ENCODE measurements at regions not wholly inside any gene's neighbourhood (a gene's known extent, or its start where the extent isn't known, plus 50 kb on each side); places are given as distances from the start of the nearest gene placed in this dataset.
"Not testable (repeated sequence)": the region's sequence is repeated elsewhere in the genome, so short reads cannot be mapped to it uniquely, and the experiment has no call there.

- DNase-seq (ENCODE audit: low spot score), result no peak
Observed at GRCh38 chrX:1852082-1852481, 237.2 kb downstream of the ASMT start.

DNA sequence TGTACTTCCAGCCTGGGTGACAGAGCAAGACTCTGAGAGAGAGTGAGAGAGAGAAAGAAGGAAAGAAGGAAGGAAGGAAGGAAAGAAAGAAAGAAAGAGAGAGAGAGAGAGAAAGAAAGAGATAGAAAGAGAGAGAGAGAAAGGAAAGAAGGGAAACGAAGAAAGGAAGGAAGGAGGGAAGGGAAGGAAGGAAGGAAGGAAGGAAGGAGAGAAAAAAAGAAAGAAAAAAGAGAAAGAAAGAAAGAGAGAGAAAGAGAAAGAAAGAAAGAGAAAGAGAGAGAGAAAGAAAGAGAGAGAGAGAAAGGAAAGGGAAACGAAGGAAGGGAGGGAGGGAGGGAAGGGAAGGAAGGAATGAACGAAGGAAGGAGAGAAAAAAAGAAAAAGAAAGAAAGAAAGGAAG lies 238.6 kb downstream of the ASMT start:
- DNase-seq (ENCODE audit: low spot score), result no peak

- DNase-seq (ENCODE audit: low spot score), result no peak
Observed at GRCh38 chrX:1853916-1854315, 239.1 kb downstream of the ASMT start.

DNA sequence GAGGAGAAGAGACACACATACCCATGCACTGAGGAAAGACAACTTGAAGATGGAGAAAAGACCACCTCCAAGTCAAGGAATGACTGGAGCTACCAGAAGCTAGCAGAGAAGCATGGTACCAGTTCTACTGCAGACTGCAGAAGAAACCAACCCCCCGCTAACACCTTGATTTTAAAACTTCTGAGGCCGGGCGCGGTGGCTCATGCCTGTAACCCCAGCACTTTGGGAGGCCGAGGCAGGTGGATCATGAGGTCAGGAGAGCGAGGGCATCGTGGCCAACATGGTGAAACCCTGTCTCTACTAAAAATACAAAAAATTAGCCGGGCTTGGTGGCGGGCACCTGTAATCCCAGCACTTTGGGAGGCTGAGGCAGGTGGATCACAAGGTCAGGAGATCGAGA lies 240.0 kb downstream of the ASMT start:
- not testable (repeated sequence) for DNase-seq (ENCODE audit: low spot score)

- DNase-seq (ENCODE audit: low spot score), result not testable (repeated sequence)
Observed at GRCh38 chrX:1859266-1859665, 244.4 kb downstream of the ASMT start.

DNA sequence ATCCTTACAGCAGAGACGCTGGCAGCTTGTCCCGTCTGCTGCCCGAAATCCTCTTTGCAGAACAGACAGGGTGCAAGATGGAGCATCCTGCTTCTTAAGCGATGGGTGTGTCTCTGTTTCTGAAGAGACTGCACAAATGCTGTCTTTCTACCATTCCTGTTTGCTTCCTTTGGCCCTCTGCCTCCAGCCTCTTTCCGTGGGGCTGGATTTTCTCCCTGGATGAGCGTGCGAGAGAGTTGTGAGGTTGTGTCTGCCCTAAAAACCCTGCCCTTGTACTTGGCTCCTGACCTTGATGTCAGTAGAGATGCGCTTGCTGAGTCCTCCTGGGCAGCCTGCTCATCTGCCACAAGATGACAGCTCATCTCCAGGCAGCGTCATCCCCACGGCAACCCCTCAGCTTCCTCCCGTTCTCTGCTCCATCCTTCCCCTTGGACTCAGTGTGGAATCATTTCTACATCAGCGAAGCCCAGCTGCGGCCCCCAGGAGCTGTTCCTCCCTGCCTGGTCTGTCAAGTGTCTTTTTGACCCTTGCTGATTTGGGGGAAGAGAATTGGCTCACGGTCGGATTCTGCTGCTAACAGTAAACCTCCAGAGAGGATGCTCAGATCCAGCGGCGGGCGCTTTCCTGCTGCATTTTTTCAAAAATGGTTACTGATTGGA lies 246.2 kb downstream of the ASMT start:
- no peak for DNase-seq (ENCODE audit: low spot score)

- not testable (repeated sequence) for DNase-seq (ENCODE audit: low spot score)
Observed at GRCh38 chrX:1863995-1864394, 249.1 kb downstream of the ASMT start.

- no peak for DNase-seq (ENCODE audit: low spot score)
Observed at GRCh38 chrX:1870421-1870820, 255.6 kb downstream of the ASMT start.

- DNase-seq (ENCODE audit: low spot score), result no peak
Observed at GRCh38 chrX:1871887-1872286, 257.0 kb downstream of the ASMT start.

DNA sequence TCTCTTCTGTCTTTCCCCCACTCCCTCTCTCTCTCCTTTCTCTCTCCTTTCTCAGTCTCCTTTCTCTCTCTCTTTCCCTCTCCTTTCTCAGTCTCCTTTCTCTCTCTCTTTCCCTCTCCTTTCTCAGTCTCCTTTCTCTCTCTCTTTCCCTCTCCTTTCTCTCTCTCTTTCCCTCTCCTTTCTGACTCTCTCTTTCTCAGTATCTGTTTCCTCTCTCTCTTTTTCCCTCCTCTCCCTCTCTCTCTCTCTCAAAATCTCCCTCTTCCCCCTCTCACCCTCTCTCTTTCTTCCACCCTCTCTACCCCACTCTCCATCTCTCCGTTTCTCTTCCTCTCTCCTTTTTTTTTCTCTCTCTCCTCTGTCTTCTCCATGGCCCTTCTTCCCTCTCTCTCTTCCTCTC lies 258.8 kb downstream of the ASMT start:
- DNase-seq (ENCODE audit: low spot score), result no peak

DNA sequence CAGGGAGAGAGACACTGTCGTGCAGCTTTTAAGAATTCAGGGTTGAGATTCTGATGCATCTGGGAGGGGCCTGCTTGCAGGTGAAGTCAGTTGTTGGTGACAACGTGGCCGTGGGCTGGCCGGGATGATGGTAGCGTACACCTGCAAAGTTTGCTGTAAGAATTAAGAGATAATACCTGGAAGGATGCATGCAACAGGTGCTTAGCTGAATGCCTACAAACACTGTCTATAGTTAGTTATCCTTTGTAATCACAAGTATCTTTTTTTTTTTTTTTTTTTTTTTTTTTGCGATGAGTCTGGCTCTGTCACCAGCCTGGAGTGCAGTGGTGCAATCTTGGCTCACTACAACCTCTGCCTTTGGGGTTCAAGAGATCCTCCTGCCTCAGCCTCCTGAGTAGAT lies 259.6 kb downstream of the ASMT start:
- no peak for DNase-seq (ENCODE audit: low spot score)

DNA sequence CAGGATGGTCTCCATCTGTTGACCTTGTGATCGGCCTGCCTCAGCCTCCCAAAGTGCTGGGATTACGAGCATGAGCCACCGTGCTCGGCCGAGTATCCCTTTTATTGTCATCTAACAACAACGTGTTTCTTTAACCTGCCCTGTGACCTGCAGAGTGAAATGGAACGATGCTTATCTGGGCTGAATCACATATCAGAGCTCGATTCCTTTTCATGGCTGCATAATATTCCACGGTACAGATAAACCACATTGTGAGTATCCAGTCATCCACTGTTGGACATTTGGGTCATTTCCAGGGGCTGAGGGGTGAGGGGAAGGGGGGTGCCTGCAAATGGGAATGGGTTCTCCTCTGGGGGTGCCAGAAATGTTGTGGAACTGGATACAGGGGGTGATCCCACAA lies 260.0 kb downstream of the ASMT start:
- DNase-seq (ENCODE audit: low spot score), result no peak

GRCh38 chrX:1876041-1876440 lies 261.2 kb downstream of the ASMT start:
- no peak for DNase-seq (ENCODE audit: low spot score)

- DNase-seq (ENCODE audit: low spot score), result no peak
Observed at GRCh38 chrX:1877780-1878179, 262.9 kb downstream of the ASMT start.

- DNase-seq (ENCODE audit: low spot score), result not testable (repeated sequence)
Observed at GRCh38 chrX:1880884-1881817, 266.3 kb downstream of the ASMT start.

DNA sequence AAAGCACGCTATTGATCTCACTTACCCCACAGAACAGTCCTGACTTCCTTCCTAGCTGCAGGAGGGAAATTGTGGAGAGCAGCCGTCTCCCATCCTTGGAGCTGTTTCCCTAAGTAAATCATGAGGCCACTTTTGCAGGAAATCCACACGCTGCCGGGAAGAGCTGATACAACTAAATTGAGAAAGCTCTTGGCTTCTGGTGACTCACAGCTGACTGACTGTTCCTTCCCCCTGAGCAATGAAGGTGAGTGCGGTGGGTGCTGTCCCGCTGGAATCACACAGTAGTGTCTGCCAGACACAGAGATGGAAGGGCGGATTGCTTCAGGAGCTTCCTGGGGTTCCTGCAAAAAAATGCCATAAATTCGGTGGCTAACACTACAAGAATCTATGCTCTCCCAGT lies 268.9 kb downstream of the ASMT start:
- no peak for DNase-seq (ENCODE audit: low spot score)

DNA sequence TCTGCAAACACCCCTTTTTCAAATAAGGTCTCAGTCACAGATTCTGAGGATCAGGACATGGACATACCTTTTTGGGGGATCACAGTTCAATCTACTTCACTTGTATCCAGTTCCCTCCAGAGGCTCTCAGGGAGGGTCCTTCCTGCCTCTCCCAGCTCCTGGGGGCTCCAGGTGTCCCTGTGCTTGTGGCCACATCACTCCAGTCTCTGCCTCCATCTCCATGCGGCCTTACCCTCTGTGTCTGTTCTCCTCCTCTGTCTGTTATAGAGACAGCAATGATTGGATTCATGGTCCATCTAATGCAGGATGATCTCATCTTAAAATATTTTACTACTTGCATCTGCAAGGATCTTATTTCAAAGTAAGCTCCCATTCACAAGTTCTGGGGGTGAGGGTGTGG lies 269.6 kb downstream of the ASMT start:
- DNase-seq (ENCODE audit: low spot score), result no peak

GRCh38 chrX:1885116-1885515 lies 270.3 kb downstream of the ASMT start:
- no peak for DNase-seq (ENCODE audit: low spot score)

- DNase-seq (ENCODE audit: low spot score), result not testable (repeated sequence)
Observed at GRCh38 chrX:1888305-1888704, 273.4 kb downstream of the ASMT start.

- no peak for DNase-seq (ENCODE audit: low spot score)
Observed at GRCh38 chrX:1894026-1894294, 279.1 kb downstream of the ASMT start.

- DNase-seq (ENCODE audit: low spot score), result no peak
Observed at GRCh38 chrX:1894740-1895139, 279.9 kb downstream of the ASMT start.

- no peak for DNase-seq (ENCODE audit: low spot score)
Observed at GRCh38 chrX:1895583-1895982, 280.7 kb downstream of the ASMT start.

- DNase-seq (ENCODE audit: low spot score), result no peak
Observed at GRCh38 chrX:1899841-1900240, 285.0 kb downstream of the ASMT start.

- DNase-seq (ENCODE audit: low spot score), result peak; percentile 58
Observed at GRCh38 chrX:1902901-1903235, 288.0 kb downstream of the ASMT start.
